Stomach (tissue), 8 donors: ENCODE measurements at regions not wholly inside any gene's neighbourhood (a gene's known extent, or its start where the extent isn't known, plus 50 kb on each side); places are given as distances from the start of the nearest gene placed in this dataset.

Source experiments
- DNase-seq, 2 donors: peaks; one replicate each; pipeline versions ENCODE4 v3.0.0 to v3.0.0-alpha.2; 2013 to 2019
- H3K27ac ChIP-seq, 5 donors: fragments of 200-600 bp in 4 of 5; sonication (generic) in 4 of 5; one replicate each; pipeline ENCODE4 v1.5.1; 2013 to 2019; ENCODE audit warnings: mild to moderate bottlenecking in 1 of 5, moderate library complexity in 1 of 5
- H3K27me3 ChIP-seq, 3 donors: fragments of 200-600 bp; sonication (generic); one replicate each; pipeline ENCODE4 v1.5.1; 2017 to 2019; ENCODE audit warnings: mixed run types in 1 of 3
- H3K36me3 ChIP-seq, 4 donors: fragments of 200-600 bp; sonication (generic); 1 replicate in 3 of 4; 2 replicates in 1 of 4; pipeline ENCODE4 v1.5.1; 2016 to 2019
- H3K4me1 ChIP-seq, 4 donors: fragments of 200-600 bp; sonication (generic); one replicate each; pipeline ENCODE4 v1.5.1; 2016 to 2019
- H3K4me3 ChIP-seq, 4 donors: fragments of 200-600 bp; sonication (generic) in 3 of 4; one replicate each; pipeline ENCODE4 v1.5.1; 2016 to 2019; ENCODE audit warnings: mild to moderate bottlenecking in 1 of 4
- H3K9me3 ChIP-seq, 4 donors: fragments of 200-600 bp; sonication (generic); one replicate each; pipeline ENCODE4 v1.5.1; 2016 to 2019
- CTCF ChIP-seq, 7 experiments: fragments of 450-650 bp in 4 of 7; fragments of 200-600 bp in 3 of 7; sonication (generic) in 3 of 7; IDR thresholded peaks; one replicate each; pipeline ENCODE4 v1.5.1; 2016 to 2019; ENCODE audit warnings: antibody characterized with exemption in 7 of 7, control low read depth in 2 of 7, mild to moderate bottlenecking in 1 of 7
- EP300 ChIP-seq: sonication (generic); formaldehyde crosslinking; IDR thresholded peaks from one replicate; pipeline ENCODE4 v1.6.1; 2017; ENCODE audit warnings: antibody characterized with exemption
- POLR2A ChIP-seq, 4 donors: fragments of 450-650 bp; IDR thresholded peaks; one replicate each; pipeline ENCODE4 v1.6.1; 2016; ENCODE audit warnings: antibody characterized with exemption in 4 of 4, control low read depth in 2 of 4, mild to moderate bottlenecking in 1 of 4, moderate library complexity in 1 of 4
- POLR2AphosphoS5 ChIP-seq, 3 donors: sonication (generic); formaldehyde crosslinking; IDR thresholded peaks; one replicate each; pipeline ENCODE4 v1.6.1; 2016; ENCODE audit warnings: antibody characterized with exemption in 3 of 3
- WGBS, 5 donors: extraction: QIAGEN DNeasy Blood & Tissue Kit in 3 of 5; methylation state at CpG; one replicate each; pipeline versions ENCODE4 v1.1.5 to v1.1.7; 2013 to 2018; 5-methylcytosine and 5-hydroxymethylcytosine counted together
- intact Hi-C: fragments of 100-400 bp; cut with DNase I; formaldehyde crosslinking; loops from one replicate; pipeline ENCODE4 v1.15.1; 2023; ENCODE audit warnings: low total_unique reads
- donor health status: healthy with polysubstance abuse.
- donor health status: Bipolar disorder and iron deficiency.
- donor health status: healthy.

GRCh38 chr9:80097476-80097875 is 525.7 kb downstream of the TLE4 start:
- H3K4me1 ChIP-seq = no peaks in the 10 kb centered on the region
- H3K27me3 ChIP-seq = no peaks in the 10 kb centered on the region
- H3K27ac ChIP-seq = no peak overlapping the region
- TF ChIP-seq POLR2AphosphoS5 (IDR thresholded peaks at IDR 0.05) = no peak
- no peak for TF ChIP-seq EP300
- no peak for TF ChIP-seq POLR2A (IDR thresholded peaks at IDR 0.05)
- no peak for TF ChIP-seq CTCF (IDR thresholded peaks at IDR 0.05)
- DNase-seq = no peak
- H3K36me3 ChIP-seq = no peaks in the 10 kb centered on the region
- H3K4me3 ChIP-seq = no peak overlapping the region
- intact Hi-C loops = no loop called here
- WGBS, 5 donors = 65 to 84% (median 73%) methylated on average over 4 of the region's 4 CpGs
- no peaks in the 10 kb centered on the region for H3K9me3 ChIP-seq

GRCh38 chr9:80094176-80094771 is 522.5 kb downstream of the TLE4 start:
- 88 to 91% (median 89%) methylated on average over 1 of the region's 1 CpG for WGBS, 5 donors
- intact Hi-C loops = no loop called here

GRCh38 chr9:80093695-80094094 is 521.9 kb downstream of the TLE4 start:
- Histone ChIP-seq H3K4me1 (no peaks in the 10 kb centered on the region), H3K9me3 (no peaks in the 10 kb centered on the region), H3K36me3 (no peaks in the 10 kb centered on the region), H3K4me3 (no peak overlapping the region), H3K27me3 (no peaks in the 10 kb centered on the region), H3K27ac (no peak overlapping the region)
- 45 to 62% (median 59%) methylated on average over 1 of the region's 1 CpG for WGBS, 5 donors
- no peak for DNase-seq
- no peak for TF ChIP-seq POLR2A (IDR thresholded peaks at IDR 0.05)
- no peak for TF ChIP-seq POLR2AphosphoS5 (IDR thresholded peaks at IDR 0.05)
- TF ChIP-seq CTCF (IDR thresholded peaks at IDR 0.05) = no peak
- no peak for TF ChIP-seq EP300
- intact Hi-C loops = no loop called here

More at GRCh38 chr9:80094176-80094771, 522.5 kb downstream of the TLE4 start:
- H3K27me3 ChIP-seq = no peaks in the 10 kb centered on the region
- TF ChIP-seq POLR2A (IDR thresholded peaks at IDR 0.05) (no peak), POLR2AphosphoS5 (IDR thresholded peaks at IDR 0.05) (no peak), CTCF (IDR thresholded peaks at IDR 0.05) (no peak)
- H3K4me1 ChIP-seq = no peaks in the 10 kb centered on the region
- no peaks in the 10 kb centered on the region for H3K9me3 ChIP-seq
- no peak overlapping the region for H3K27ac ChIP-seq
- no peak overlapping the region for H3K4me3 ChIP-seq
- no peaks in the 10 kb centered on the region for H3K36me3 ChIP-seq
- no peak for DNase-seq

- DNase-seq = no peak
- no peak overlapping the region for H3K4me3 ChIP-seq
- no peaks in the 10 kb centered on the region for H3K9me3 ChIP-seq
- H3K36me3 ChIP-seq = no peaks in the 10 kb centered on the region
- no peak for TF ChIP-seq POLR2AphosphoS5 (IDR thresholded peaks at IDR 0.05)
- TF ChIP-seq POLR2A (IDR thresholded peaks at IDR 0.05) = no peak
- no peaks in the 10 kb centered on the region for H3K4me1 ChIP-seq
- no peak overlapping the region for H3K27ac ChIP-seq
- H3K27me3 ChIP-seq = no peaks in the 10 kb centered on the region
- intact Hi-C loops = no loop called here
- 66 to 82% (median 80%) methylated on average over 4 of the region's 4 CpGs for WGBS, 5 donors
These were observed 519.8 kb downstream of the TLE4 start for GRCh38 chr9:80091526-80091925.

GRCh38 chr9:80090317-80090716 is 518.6 kb downstream of the TLE4 start:
- TF ChIP-seq POLR2AphosphoS5 (IDR thresholded peaks at IDR 0.05) (no peak), EP300 (no peak), POLR2A (IDR thresholded peaks at IDR 0.05) (no peak), CTCF (IDR thresholded peaks at IDR 0.05) (no peak)
- H3K27ac ChIP-seq = no peak overlapping the region
- WGBS, 5 donors = 82 to 89% (median 86%) methylated on average over 8 of the region's 8 CpGs
- no peaks in the 10 kb centered on the region for H3K27me3 ChIP-seq
- H3K9me3 ChIP-seq = no peaks in the 10 kb centered on the region
- H3K36me3 ChIP-seq = no peaks in the 10 kb centered on the region
- H3K4me1 ChIP-seq = no peaks in the 10 kb centered on the region
- intact Hi-C loops = no loop called here
- no peak for DNase-seq
- no peak overlapping the region for H3K4me3 ChIP-seq
